NCI-H146 treated with DMSO at 0.1 percent for 48 hours (cell line): ENCODE measurements at regions not wholly inside any gene's neighbourhood (a gene's known extent, or its start where the extent isn't known, plus 50 kb on each side); places are given as distances from the start of the nearest gene placed in this dataset.

Experiments
- DNase-seq: peaks from one replicate; lab custom pipeline; 2025; ENCODE audit not compliant: unreplicated experiment; lab: John Stamatoyannopoulos, UW

DNA sequence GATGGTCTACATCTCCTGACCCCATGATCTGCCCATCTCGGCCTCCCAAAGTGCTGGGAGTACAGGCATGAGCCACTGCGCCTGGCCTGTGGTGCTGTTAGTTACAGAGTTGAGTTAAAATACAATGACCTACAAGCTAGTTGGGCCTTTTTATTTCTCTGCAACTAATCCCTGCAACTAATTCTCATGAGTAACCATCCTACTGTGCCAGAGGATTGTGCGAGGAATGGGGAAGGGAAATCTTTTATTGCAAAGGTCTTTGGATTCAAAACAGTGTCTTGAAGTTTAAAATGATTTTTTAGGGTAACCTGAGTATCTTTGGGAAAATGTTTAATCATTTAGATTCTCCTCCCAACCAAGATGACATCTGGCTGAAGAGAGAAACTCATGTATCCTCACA lies 88.8 kb upstream of the RMDN2 start:
- DNase-seq = no peak

DNA sequence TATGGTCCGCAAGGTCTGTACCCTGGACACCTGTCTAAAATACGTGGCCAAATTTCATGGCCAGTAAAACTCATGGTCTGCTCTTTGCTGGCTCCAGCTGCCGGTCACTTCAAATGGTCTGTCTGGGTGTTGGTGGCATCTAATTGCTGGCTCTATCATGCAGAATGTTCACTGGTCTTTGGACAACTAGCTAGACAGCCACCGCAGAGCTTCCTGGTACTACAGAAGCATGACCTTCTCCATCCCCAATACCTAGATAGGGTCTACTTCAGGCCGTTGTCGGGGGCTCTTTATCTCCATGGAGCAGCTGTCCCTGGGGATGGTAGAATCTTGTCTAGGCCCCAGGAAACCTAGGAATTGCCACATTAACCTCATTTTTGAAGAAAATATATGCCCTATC lies 88.4 kb upstream of the RMDN2 start:
- DNase-seq = no peak

DNA sequence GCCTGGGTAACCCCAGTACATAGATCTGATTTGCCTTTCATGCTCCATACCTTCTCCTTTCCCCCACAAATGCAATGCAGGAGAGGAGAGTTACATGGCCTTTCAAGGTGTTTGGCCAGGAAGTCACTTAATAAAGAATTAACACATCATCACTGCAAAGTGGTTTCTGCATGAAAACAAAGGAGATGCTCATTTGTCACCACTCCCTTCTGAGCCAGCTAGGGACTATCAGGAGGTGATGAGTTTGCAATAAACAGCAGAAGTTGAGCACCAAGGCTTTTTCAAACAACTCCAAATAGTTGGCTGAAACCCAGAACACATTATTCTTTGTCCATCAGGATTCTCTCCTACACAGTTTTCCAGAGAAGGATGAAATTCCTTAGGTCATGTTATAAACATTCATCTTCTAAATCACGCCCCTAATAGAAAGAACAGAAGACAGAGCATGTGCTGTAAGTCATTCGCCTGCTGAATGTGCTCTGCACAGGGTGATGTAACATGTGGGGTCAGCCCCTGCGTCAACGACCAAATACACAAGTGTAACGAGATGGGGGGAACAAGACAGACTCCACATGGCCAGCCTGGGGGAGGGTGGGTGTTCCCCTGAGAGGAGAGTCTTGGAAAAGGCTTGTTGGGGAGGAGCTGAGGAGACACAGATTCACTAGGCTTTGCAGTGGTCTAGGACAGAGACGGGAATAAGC lies 87.3 kb upstream of the RMDN2 start:
- DNase-seq = no peak

DNA sequence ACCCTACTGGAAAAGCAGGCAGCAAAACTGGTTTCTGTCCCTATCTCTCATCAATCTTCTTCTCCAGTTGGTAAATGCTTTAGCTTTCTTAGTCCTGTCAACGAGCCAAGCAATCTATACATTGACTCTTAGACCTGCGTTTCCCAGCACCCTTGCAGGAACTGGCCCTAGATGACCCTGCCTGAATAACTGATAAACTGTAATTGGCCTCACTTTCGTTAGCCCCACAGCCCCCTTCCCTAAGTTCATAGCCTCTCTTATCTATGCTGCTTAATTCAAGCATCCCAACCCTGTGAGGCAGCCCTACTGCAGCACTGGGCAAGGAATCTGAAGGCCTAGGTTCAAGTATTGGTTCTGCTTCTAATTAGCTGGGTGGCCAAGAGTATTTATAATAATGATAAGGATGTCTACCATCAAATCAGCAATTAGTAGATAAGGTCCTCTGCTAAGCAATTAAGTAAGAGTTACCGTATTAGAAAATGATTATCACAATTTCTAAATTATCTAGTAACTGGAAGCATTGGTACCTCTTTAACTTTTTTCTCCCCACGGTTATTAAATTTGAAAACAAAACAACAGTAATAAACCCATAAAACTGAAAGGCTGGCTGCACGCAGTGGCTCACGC lies 86.4 kb upstream of the RMDN2 start:
- DNase-seq = no peak

DNA sequence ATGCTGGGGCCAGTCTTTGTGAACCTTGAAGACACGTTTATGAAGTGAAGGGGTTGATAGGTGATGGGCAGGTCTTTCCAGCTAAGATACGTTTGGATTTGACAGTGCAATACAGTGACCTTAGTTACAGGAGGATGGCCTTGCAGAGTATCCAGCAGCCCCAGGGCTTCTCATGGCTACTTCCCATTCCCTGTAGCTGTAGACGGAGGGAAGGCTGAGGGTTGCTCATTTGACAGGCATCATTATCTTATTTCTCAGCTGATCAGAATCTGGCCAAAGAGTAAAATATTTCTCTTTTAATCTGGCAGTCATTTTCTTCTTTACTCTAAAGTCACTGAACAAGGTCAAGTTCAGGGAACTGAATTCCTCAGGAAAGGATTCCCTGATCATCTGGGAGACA lies 85.1 kb upstream of the RMDN2 start:
- DNase-seq = no peak

DNA sequence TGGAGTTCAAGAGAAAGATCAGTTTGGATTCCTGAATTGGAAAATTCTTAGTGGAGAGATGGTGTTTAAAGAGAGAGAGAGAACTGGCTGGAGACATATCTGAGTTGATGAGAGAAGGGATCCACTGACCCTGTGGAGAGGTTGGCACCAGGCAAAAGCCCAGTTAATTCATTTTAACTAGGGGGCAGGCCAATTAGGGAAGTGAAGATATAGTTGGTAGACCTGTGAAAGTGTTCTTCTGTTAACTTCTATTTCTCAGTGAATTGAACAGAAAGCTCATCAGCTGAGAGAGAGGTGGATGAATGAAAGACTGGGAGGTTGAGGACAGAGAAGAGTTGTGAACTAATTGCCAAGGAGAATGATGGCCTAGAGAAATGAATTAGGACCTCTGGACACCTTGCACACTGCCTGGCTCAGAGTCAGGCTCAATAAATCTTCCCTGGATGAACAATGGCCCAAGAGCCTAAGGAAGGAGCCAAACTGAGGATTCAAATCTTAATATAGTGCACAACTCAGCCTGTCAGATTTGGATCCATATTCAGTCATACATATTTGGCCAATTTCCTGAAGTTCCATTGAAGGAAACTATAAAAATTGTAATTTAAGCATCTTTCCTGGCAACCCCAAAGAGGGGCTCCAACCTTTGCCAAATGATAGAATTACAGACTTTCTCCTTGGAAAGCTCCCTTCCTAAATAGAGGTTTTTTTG lies 82.2 kb upstream of the RMDN2 start:
- no peak for DNase-seq

DNA sequence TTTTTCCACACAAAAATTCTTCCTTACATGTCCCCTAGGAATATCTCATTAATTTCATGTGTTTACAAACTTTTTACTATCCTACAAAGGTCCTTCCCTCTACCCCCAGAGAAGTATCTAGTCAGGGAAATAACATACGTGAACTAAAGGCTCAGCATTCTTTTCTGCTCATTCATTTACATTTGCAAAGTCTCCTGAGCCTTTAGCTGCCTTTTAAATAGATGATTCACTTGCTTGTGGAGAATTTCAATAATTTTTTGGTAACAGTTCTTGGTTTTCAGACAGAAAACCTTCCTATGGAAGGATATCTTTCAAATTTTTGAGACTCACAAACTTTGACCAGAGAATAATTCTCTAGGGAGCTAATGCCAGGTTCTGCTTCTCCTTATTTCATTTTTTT lies 81.5 kb upstream of the RMDN2 start:
- DNase-seq = no peak

DNA sequence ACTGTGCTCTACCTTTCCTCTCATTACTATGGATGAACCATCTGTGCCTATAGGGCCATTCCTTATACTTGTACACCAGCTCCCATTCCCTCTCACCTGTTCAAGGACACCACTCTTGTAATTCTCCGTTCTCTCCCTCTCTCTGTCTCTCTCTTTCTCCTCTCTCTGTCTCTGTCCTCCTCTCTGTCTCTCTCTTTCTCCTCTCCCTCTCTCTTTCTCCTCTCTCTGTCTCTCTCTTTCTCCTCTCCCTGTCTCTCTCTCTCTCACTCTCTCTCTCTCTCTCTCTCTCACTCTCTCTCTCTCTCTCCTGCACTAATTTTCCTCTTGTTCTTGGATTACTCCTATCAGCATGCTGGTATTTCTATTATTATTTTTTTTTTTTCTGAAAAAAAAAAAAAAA lies 78.9 kb upstream of the RMDN2 start:
- no peak for DNase-seq

DNA sequence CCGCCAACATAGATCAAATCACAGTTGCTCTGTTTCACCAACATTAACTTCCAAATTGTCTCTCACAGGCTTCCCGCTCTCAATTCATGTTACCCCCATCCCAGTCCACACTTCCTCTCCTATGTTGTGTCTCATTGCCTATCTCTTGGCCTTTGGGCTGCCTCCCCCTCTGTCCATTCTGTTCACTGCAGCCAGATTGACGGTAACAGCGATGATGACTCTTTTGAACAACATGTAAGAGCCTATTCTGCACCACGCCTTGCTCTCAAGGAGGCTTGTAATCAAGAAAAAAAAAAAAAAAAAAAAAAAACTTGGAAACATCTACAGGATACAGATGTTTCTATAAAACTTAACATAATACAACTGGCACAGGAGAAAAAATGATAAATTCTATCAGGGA lies 77.3 kb upstream of the RMDN2 start:
- no peak for DNase-seq

DNA sequence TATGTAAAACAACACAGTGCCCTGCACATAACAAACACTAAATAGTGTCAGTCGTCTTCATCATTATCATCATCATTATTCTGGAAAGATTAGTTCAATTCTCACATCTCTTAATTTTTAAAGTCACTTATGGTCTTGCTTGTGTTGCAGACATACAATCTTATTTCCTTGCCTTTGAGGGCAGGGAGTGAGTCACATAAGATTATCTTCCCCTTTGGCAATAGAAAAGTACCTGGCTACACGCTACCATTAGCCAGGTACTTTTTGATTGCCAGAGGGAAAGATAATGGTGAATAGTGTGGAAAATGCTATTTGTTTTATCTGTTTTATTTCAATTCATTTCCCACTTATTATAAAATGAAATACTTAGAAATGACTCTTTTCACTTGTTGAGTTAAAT lies 76.6 kb upstream of the RMDN2 start:
- DNase-seq = no peak

DNA sequence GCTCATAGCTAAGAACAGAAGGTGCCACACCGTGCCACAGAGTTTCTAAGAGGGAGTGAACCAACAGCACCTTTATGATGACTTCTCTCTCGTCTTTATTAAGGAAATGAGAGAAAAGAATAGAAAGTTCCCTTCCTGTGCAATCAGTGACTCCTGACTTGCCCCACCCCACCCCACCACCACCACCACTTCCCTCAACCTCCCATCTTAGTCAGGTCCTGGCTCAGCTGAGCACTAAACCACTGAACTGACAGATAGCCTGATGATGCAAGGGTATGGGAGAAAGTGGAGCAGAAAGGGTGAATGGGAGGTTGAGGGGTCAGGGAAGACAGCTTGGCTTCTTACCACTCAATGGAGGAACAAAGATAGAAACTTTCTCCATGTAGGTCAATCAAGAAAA lies 75.2 kb upstream of the RMDN2 start:
- DNase-seq = no peak

DNA sequence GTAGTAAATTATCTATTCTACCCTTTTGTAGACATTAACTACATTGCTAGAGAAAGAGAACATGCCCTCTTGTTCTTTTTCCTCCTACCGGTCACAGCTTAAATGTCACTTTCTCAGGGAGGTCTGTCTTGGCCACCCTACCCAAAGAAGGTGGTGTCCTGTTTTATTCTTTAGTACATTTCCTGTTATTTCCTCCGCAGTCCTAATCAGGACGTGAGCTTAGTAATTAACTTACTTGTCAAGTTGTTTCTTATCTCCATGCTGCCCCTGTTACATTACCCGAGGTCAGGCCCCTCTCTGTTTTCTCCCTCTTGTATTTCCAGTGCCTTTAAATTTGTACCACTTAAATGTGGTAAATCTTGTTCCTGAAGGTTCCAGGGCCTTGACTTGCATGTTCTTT lies 73.7 kb upstream of the RMDN2 start:
- DNase-seq = no peak

DNA sequence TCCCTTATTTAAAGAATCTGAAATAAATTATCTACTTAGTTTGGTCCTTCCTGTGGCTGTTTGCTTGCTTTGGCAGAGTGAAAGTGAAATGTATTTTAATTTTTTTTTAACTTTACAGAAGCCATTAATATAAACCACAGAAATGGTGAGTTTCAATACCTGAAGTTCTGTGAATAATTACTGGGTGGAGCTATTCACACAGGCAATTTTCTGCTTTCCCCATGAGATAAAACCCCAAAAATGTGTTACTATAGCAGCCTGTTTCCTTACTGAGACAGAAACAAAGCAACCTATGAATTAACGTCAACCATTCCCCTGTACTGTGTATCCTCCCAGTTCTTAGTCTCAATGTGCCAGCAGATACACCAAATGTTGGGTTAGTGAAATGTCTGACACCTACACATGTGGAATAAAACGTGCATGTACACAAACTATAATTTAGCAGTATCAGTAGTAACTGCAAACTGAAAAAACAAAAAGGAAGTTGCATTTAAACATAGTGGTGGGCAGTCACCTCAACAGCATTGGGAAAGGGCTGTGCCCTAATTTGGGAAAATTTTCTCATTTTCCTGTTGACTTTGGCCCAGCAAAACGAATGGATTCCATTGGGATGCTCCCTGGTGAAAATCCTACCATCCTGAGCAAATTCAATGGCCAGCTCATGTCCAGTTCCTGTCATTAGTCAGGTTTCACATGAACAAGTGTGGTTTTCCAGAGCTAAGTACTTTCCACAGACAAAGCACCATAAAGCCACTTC lies 73.1 kb upstream of the RMDN2 start:
- DNase-seq = no peak

DNA sequence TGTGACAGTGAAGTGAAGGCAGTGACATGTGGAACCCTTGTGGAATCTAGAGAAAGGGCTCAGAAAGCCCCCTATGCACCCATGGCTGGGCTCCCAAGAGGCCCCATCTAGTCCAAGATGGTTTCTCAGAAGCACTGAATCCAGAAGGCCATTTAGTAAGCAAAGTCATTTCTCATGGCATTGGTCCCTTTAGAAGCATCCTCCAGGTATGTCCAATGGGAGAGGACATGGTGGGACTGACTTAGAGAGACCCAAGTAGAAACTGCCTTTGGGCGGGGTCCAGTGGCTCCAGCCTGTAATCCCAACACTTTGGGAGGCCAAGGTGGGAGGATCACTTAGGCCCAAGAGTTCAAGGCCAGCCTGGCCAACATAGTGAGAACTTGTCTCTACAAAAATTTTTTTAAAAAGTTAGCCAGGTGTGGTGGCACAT lies 72.5 kb upstream of the RMDN2 start:
- DNase-seq = no peak

DNA sequence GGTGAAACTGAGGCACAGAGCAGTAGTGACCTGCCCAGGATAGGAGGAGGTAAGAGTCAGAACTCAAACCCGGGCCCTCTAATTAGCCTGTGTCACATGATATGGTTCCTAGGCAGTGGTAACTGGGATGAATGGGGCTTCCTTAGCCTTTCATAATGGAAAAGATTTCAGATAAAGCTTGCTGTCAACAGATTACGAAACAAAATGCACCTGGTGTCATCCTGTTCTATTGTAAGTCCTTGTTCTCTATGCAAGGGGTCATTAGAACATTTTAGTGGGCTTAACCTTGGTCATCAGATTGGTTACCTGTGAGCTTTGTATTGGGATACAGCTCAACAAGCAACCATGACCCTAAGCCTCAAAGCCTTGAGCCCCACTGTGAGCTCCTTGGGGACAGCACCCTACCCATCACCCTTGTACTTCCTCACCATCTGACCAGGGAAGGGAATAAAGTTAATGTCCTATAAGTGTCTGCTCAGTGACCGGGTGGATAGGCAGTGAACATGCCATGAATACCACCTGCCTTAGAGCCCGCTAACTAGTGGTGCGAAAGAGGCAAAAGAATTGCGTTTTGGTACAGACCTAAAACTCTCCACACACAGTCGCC lies 70.3 kb upstream of the RMDN2 start:
- peak; percentile 46 for DNase-seq

DNA sequence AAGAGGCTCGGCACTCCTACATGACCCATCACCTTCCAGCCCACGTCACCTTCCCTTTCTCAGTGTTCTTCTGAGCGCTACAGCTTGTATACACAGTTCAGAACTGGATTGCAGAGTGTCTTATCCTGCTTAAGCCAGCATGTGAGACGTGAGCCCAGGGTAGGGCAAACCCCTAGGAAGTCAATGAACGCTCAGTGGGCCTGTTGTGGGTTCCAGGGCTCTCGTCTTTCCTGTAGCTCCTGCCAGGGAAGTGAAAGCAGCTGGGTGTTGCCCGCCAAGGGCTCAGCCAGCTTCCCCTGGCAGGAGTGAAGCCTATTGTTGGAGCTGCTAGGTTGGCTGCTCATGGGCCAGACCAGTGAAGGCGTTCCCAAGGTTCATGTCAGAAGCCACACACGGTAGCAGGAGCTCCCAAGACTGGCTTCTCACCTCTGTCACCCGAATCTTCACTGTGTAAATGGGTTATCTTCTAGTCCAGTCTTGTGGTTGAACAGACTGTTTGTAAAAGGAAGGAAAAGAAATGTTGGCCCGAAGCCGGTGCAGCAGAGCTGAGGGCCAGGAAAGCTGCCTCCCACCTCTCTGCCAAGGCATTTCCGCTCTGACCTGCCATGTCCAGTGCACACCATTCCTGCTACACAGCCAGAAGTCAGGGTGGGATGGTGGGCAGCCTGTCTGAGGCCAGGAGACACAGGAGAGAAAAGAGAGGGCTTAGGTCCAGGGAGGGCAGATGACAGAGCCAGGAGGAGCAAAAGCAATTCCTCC lies 69.6 kb upstream of the RMDN2 start:
- no peak for DNase-seq

DNA sequence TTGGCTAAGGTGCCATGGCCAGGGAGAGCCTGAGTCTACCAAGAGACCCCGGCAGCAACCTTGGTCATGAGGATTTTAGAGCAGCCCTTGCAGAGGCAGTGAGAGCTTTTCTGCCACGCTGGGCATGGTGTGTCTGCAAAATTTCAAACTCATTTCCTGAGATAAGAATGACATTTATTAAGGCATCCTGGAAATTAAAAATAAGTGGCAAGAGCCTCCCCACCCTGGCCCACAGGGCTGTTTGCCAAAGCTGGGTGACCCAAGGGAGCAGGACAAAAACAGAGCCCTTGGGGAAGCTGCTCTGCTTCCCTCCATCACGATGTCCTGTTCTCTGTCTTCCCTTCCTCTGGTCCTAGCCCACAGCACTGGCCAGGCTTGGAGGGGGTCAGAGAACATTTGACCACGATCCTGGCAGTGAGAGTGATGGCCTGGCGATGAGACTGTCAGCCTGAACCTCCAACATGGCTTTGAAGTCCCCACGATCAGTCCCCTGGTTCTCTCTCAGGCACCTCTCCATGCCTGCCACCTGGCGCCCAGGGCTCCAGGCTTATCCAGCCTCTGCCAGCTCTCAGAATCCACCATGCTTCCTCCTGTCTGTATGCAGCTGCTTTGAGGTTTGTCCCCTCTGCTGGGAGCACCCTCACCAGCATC lies 68.9 kb upstream of the RMDN2 start:
- no peak for DNase-seq

DNA sequence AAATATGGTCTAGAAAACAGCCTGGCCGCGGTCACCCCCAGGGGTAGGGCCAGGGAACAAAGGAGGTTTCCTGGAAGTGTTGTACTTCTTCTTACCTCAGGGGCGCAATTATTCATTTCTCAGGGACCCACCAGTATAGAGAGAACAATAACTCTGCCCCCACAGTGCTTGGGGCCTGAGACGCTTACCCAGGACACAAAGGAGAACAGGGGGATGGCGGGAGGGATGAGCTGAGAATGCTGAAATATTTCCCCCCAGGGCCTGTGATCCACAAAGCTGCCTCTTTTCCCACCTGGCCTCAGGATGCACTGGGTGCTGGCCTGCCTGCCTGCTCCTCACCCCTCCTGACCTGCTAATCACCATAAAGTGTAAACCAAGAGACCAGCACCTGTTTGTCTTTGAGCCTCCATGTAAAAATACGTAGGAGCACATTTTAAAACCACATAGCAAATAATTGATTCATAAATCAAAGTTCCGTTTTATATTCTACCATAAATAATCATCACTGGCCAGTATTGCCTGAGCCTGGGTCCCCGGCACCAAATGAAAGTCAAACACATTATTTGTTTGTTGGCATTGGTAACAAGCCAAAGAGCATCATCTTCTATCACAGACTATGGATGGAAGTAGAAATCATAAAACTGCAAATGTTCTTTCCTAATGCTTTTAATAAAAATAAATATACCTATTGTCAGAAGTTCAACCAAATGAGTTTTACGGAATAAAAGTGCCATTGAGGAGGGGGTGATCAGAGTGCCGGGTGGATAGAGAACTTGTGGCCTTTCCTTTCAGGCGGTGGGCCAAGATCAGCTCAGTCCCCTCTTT lies 67.3 kb upstream of the RMDN2 start:
- peak; percentile 6 for DNase-seq

DNA sequence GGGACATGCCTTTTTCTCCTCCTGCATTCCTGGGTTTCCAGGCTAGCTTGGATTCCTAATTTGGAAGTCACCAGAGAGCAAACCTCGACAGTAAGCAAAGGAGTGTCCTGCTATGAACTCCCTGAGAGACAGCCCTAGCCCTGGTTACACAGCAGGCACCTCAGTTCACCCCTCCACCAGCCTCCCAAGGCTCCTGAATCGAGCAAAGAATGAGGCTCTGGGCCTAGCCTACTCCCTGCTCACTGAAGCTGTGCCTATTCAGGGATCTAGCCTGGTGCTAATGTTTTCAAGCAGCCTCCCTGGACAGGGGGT lies 66.7 kb upstream of the RMDN2 start:
- DNase-seq = no peak
